Peyer's patch (tissue), 4 donors: ENCODE measurements at regions not wholly inside any gene's neighbourhood (a gene's known extent, or its start where the extent isn't known, plus 50 kb on each side); places are given as distances from the start of the nearest gene placed in this dataset.

Source experiments
- DNase-seq, 3 donors: peaks; one replicate each; pipeline ENCODE4 v3.0.0-alpha.2; 2017 to 2019
- H3K27ac ChIP-seq, 4 donors: fragments of 200-600 bp; sonication (generic); one replicate each; pipeline ENCODE4 v1.5.1; 2016 to 2019
- H3K27me3 ChIP-seq, 2 donors: fragments of 200-600 bp; sonication (generic); one replicate each; pipeline ENCODE4 v1.5.1; 2019
- H3K36me3 ChIP-seq, 3 donors: fragments of 200-600 bp; sonication (generic); one replicate each; pipeline ENCODE4 v1.5.1; 2016 to 2019
- H3K4me1 ChIP-seq, 4 donors: fragments of 200-600 bp; sonication (generic); one replicate each; pipeline ENCODE4 v1.5.1; 2016 to 2019
- H3K4me3 ChIP-seq, 4 donors: fragments of 200-600 bp; sonication (generic); 1 replicate in 3 of 4; 2 replicates in 1 of 4; pipeline ENCODE4 v1.5.1; 2016 to 2019; ENCODE audit warnings: mild to moderate bottlenecking in 1 of 4
- H3K9me3 ChIP-seq, 4 donors: fragments of 200-600 bp; sonication (generic); one replicate each; pipeline ENCODE4 v1.5.1; 2016 to 2019; ENCODE audit warnings: mild to moderate bottlenecking in 1 of 4
- CTCF ChIP-seq, 6 experiments: fragments of 450-650 bp in 4 of 6; fragments of 200-600 bp in 2 of 6; sonication (generic) in 1 of 6; IDR thresholded peaks; one replicate each; pipeline ENCODE4 v1.5.1; 2017 to 2019; ENCODE audit warnings: antibody characterized with exemption in 6 of 6, mild to moderate bottlenecking in 3 of 6, moderate library complexity in 1 of 6
- POLR2A ChIP-seq, 2 donors: fragments of 450-650 bp; IDR thresholded peaks; one replicate each; pipeline ENCODE4 v1.5.1; 2017; ENCODE audit warnings: antibody characterized with exemption in 2 of 2, mild to moderate bottlenecking in 2 of 2, moderate library complexity in 2 of 2

- Histone ChIP-seq H3K27me3 (no peaks in the 10 kb centered on the region), H3K27ac (no peak overlapping the region), H3K9me3 (no peaks in the 10 kb centered on the region), H3K36me3 (no peaks in the 10 kb centered on the region), H3K4me1 (no peaks in the 10 kb centered on the region), H3K4me3 (no peak overlapping the region)
- TF ChIP-seq CTCF (IDR thresholded peaks at IDR 0.05), result no peak
- no peak for TF ChIP-seq POLR2A (IDR thresholded peaks at IDR 0.05)
- no peak for DNase-seq
These were observed 427.5 kb upstream of the MKI67 start for GRCh38 chr10:128553755-128554154.

DNA sequence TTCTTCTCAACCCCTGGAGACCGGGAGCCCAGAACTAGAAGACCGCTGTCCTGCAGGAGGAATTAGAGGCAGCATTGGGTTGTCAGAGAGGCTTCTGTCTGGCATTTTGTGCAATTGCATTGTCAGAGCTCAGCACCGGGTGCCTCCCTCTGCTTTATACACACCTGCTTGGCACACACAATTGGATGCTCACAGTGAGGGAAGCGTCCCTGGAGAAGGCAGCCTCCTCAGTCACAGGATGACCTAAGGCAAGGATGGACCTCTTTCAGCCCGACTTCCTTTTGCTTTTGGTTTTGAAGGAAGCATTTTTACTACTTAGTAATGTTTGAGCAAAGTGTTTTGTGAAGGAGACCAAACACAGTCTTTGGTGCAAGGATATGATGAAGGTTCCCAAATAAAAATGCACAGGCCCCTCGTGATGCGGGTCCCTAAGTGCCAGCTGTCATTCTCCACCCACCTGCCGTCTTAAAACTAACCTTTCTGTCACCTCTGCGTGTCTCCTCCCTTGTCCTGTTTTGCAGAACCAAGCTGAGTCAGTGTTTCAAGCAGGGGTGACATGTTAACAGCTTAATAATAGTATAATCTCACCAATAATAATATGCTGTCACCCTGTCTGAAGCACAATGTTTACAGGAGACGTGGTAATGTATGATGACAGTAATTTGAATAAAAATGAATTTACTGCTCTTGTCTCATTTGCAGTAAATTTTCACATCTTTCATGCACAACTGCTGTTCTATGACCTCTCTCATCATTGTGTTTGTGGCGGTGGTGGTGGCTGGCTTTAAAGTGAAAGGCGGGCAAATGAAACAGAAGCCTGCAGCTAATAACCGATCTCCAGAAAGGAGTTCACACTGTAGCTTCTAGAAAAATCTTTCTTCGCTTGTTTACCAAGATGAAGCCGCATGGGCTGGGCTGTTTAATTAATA lies 430.2 kb upstream of the MKI67 start:
- H3K27ac ChIP-seq, result no peak overlapping the region
- no peaks in the 10 kb centered on the region for H3K36me3 ChIP-seq
- no peaks in the 10 kb centered on the region for H3K4me1 ChIP-seq
- H3K4me3 ChIP-seq, result no peak overlapping the region
- no peak for DNase-seq
- H3K27me3 ChIP-seq, result no peaks in the 10 kb centered on the region
- H3K9me3 ChIP-seq, result no peaks in the 10 kb centered on the region
- TF ChIP-seq CTCF (IDR thresholded peaks at IDR 0.05) (no peak), POLR2A (IDR thresholded peaks at IDR 0.05) (no peak)

GRCh38 chr10:128557149-128557710 lies 431.0 kb upstream of the MKI67 start:
- Histone ChIP-seq H3K27me3 (no peaks in the 10 kb centered on the region), H3K36me3 (no peaks in the 10 kb centered on the region), H3K4me1 (no peaks in the 10 kb centered on the region), H3K27ac (no peak overlapping the region), H3K4me3 (no peak overlapping the region), H3K9me3 (no peaks in the 10 kb centered on the region)
- DNase-seq, result no peak
- TF ChIP-seq CTCF (IDR thresholded peaks at IDR 0.05) (no peak), POLR2A (IDR thresholded peaks at IDR 0.05) (no peak)

DNA sequence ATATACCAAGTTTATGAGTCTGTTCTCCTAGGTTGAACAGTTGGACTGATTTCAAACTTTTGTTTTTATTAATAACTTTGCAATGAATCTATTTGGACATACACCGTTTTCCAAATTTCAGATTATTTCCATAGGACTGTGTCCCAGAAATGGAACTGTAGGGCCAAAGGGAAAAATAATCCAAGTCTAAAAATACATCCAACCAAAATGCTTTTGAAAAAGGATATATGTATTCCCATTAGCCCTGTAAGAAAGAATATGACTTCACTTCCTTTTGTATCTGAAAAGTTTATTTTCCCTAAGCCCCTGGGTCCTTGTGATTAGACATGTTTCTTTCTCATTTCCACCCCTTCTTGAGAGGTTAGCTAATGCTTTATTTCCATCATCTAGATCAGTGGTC lies 434.2 kb upstream of the MKI67 start:
- Histone ChIP-seq H3K9me3 (no peaks in the 10 kb centered on the region), H3K27ac (no peak overlapping the region), H3K4me1 (no peaks in the 10 kb centered on the region), H3K4me3 (no peak overlapping the region), H3K36me3 (no peaks in the 10 kb centered on the region), H3K27me3 (no peaks in the 10 kb centered on the region)
- TF ChIP-seq CTCF (IDR thresholded peaks at IDR 0.05), result no peak
- no peak for TF ChIP-seq POLR2A (IDR thresholded peaks at IDR 0.05)
- no peak for DNase-seq

- H3K4me1 ChIP-seq, result no peaks in the 10 kb centered on the region
- no peaks in the 10 kb centered on the region for H3K9me3 ChIP-seq
- H3K36me3 ChIP-seq, result no peaks in the 10 kb centered on the region
- no peaks in the 10 kb centered on the region for H3K27me3 ChIP-seq
- no peak for TF ChIP-seq CTCF (IDR thresholded peaks at IDR 0.05)
- TF ChIP-seq POLR2A (IDR thresholded peaks at IDR 0.05), result no peak
- no peak overlapping the region for H3K27ac ChIP-seq
- H3K4me3 ChIP-seq, result no peak overlapping the region
- no peak for DNase-seq
These were observed 434.8 kb upstream of the MKI67 start for GRCh38 chr10:128560993-128561392.
